Fibroblast of villous mesenchyme (primary cell): ENCODE measurements at regions not wholly inside any gene's neighbourhood (a gene's known extent, or its start where the extent isn't known, plus 50 kb on each side); places are given as distances from the start of the nearest gene placed in this dataset.

Experiments used
- DNase-seq: peaks from one replicate; pipeline ENCODE4 v3.0.0-alpha.2; 2010; ENCODE audit warnings: low read depth
- H3K4me3 ChIP-seq: 2 replicates; pipeline ENCODE4 v1.5.1; 2011; ENCODE audit warnings: low read depth, mild to moderate bottlenecking, low read length
- TF ChIP-seq, protein P1 (sequence below): IDR thresholded peaks from 2 replicates; pipeline ENCODE4 v1.5.1; 2012; ENCODE audit warnings: low read depth, mild to moderate bottlenecking, low read length; ENCODE audit not compliant: insufficient read depth

DNA sequence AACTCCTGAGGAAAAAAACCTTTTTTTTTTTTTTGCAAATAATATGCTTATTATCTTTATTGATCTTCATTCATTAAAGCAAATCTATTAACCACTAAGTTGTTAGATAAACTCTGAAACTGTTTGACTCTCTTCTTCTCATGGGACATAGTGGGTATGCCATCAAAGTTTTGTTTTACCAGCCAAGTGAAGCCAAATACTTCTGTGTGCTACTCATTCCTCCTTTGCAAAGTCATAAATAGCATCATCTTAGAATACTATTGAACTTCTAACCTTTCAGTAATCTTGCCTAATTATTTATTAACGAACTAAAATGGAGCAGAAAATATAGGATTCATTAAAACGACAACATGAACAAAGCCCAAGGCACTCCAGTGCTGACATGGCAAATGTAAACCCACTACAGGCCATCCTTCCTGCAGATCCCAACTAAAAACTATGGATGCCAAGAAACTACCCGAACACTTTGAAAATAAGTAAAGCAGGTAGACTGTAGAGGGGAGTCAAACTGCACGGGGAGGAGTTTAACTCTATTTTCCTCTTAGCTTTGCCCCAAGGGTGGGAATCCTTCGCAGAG lies 61.2 kb upstream of the ODAD2 start:
- no peak for DNase-seq
- TF ChIP-seq, protein P1, sequence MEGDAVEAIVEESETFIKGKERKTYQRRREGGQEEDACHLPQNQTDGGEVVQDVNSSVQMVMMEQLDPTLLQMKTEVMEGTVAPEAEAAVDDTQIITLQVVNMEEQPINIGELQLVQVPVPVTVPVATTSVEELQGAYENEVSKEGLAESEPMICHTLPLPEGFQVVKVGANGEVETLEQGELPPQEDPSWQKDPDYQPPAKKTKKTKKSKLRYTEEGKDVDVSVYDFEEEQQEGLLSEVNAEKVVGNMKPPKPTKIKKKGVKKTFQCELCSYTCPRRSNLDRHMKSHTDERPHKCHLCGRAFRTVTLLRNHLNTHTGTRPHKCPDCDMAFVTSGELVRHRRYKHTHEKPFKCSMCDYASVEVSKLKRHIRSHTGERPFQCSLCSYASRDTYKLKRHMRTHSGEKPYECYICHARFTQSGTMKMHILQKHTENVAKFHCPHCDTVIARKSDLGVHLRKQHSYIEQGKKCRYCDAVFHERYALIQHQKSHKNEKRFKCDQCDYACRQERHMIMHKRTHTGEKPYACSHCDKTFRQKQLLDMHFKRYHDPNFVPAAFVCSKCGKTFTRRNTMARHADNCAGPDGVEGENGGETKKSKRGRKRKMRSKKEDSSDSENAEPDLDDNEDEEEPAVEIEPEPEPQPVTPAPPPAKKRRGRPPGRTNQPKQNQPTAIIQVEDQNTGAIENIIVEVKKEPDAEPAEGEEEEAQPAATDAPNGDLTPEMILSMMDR: no peak
- no peak overlapping the region for H3K4me3 ChIP-seq

DNA sequence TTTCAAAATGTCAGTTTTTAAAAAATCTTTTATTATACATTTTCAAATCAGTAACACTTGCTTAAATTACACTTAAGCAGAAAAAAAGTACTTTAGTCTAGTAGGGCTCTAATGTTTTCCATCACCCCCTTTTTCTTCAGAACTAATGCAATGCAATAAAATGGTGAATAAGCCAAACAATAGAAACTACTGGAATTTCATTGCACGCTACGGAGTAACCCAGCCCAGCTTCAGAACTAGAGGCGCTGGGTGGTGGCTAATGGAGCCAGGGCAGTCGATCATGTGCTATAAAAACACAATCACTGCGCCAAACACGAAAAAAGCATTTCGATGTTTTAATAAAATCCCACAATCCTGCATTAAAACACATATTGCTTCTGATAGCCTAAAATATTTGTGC lies 59.9 kb upstream of the ODAD2 start:
- H3K4me3 ChIP-seq: no peak overlapping the region

DNA sequence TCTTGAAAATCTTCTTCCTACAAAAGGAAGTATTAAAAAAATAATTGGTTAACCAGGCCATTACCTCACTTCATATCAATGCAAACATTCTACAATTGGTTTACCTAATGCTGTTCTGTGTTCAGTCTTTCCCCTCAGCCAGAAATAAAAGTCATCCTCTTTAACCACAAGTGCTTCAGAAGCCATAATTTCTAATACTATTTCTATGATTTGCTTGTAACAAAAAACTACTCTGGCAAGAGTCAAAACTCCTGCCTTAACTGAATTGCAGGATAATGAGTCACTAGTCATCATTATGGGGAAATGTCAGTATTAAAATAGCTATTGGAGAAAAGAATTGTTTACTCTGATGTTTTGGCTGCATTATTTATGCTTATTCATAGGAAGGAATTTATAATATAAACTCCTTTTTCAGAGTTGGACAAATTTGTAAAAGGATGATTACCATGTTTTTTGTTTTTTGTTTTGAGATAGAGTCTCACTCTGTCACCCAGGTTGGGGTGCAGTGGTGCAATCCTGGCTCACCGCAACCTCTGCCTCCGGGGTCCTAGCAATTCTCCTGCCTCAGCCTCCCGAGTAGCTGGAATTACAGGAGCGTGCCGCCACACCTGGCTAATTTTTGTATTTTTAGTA lies 55.5 kb upstream of the ODAD2 start:
- TF ChIP-seq, protein P1: no peak
- H3K4me3 ChIP-seq: no peak overlapping the region
- DNase-seq: peak; percentile 90

More for the DNA sequence above, 59.9 kb upstream of the ODAD2 start:
- TF ChIP-seq, protein P1: no peak
- no peak for DNase-seq

DNA sequence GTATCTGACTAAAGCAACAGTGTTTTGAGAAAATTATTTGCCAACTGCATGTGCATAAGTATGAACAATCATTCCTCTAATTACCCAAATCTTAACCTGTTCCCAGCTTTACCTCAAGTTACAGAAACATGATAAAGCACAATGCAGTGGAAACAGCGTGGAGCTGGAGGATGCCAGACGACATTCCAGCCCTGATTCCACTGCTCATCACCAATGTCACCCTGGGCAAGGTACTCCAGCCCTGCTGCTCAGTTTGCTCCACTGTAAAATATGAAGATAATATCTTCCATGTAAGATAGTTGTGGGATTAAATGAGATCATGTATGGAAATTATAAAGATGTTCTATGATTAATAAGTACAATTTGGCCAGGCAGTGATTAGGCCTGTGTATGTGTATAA lies 50.4 kb upstream of the ODAD2 start:
- H3K4me3 ChIP-seq: no peak overlapping the region
- DNase-seq: no peak
- TF ChIP-seq, protein P1: no peak
